NCI-H774 (cell line): ENCODE measurements at regions not wholly inside any gene's neighbourhood (a gene's known extent, or its start where the extent isn't known, plus 50 kb on each side); places are given as distances from the start of the nearest gene placed in this dataset.
"Not testable (repeated sequence)": the region's sequence is repeated elsewhere in the genome, so short reads cannot be mapped to it uniquely, and the experiment has no call there.

ENCODE experiments used
- DNase-seq: peaks from one replicate; lab custom pipeline; 2025; lab: John Stamatoyannopoulos, UW

- no peak for DNase-seq
Measured at GRCh38 chr2:10183146-10183675, 60.7 kb downstream of the RRM2 start.

GRCh38 chr2:10184421-10184820, 61.9 kb downstream of the RRM2 start:
- no peak for DNase-seq

GRCh38 chr2:10185046-10185445, 62.5 kb downstream of the RRM2 start:
- no peak for DNase-seq

- DNase-seq = no peak
Measured at GRCh38 chr2:10185755-10186154, 63.2 kb downstream of the RRM2 start.

GRCh38 chr2:10186868-10187535, 64.5 kb downstream of the RRM2 start:
- no peak for DNase-seq

- no peak for DNase-seq
Measured at GRCh38 chr2:10187661-10188060, 65.1 kb downstream of the RRM2 start.

GRCh38 chr2:10188211-10188610, 65.7 kb downstream of the RRM2 start:
- no peak for DNase-seq

GRCh38 chr2:10188729-10189305, 66.3 kb downstream of the RRM2 start:
- DNase-seq = no peak

- no peak for DNase-seq
Measured at GRCh38 chr2:10190255-10190654, 67.7 kb downstream of the RRM2 start.

GRCh38 chr2:10190737-10191532, 68.4 kb downstream of the RRM2 start:
- DNase-seq = no peak

- DNase-seq = no peak
Measured at GRCh38 chr2:10191554-10191953, 69.0 kb downstream of the RRM2 start.

- DNase-seq = no peak
Measured at GRCh38 chr2:10192392-10193015, 70.0 kb downstream of the RRM2 start.

- no peak for DNase-seq
Measured at GRCh38 chr2:10193276-10193795, 70.8 kb downstream of the RRM2 start.

- no peak for DNase-seq
Measured at GRCh38 chr2:10193851-10194820, 71.6 kb downstream of the RRM2 start.

GRCh38 chr2:10195278-10196109, 73.0 kb downstream of the RRM2 start:
- DNase-seq = no peak

- DNase-seq = no peak
Measured at GRCh38 chr2:10196110-10196892, 73.8 kb downstream of the RRM2 start.

GRCh38 chr2:10196948-10197696, 74.6 kb downstream of the RRM2 start:
- no peak for DNase-seq

- no peak for DNase-seq
Measured at GRCh38 chr2:10197697-10198076, 75.1 kb downstream of the RRM2 start.

- DNase-seq = not testable (repeated sequence)
Measured at GRCh38 chr2:10198482-10198881, 75.9 kb downstream of the RRM2 start.
